Right cardiac atrium (tissue), 5 donors: ENCODE measurements at regions not wholly inside any gene's neighbourhood (a gene's known extent, or its start where the extent isn't known, plus 50 kb on each side); places are given as distances from the start of the nearest gene placed in this dataset.
A peak's percentile ranks its signal among the peaks of the same experiment; 100 is the strongest.

Experiments used
- ATAC-seq, 2 donors: fragments of 200-7000 bp; cut with Tn5 transposase; one replicate each; pipeline versions ENCODE4 v1.8.0 to v1.9.1; 2020; ENCODE audit warnings: moderate library complexity in 2 of 2, mild to moderate bottlenecking in 1 of 2
- DNase-seq, 3 donors: peaks; one replicate each; pipeline ENCODE4 v3.0.0-alpha.2; 2020
- H3K27ac ChIP-seq: one replicate; pipeline ENCODE4 v1.5.1; 2013; ENCODE audit warnings: mild to moderate bottlenecking, low read length, control low read depth, moderate library complexity
- H3K27me3 ChIP-seq: one replicate; pipeline ENCODE4 v1.6.1; 2013; ENCODE audit not compliant: control insufficient read depth, insufficient read depth
- H3K4me1 ChIP-seq: one replicate; pipeline ENCODE4 v1.6.1; 2013; ENCODE audit warnings: low read length; ENCODE audit not compliant: control insufficient read depth, insufficient read depth
- H3K4me3 ChIP-seq: one replicate; pipeline ENCODE4 v1.5.1; 2013; ENCODE audit warnings: low read length, control low read depth
- H3K9me3 ChIP-seq: one replicate; pipeline ENCODE4 v1.6.1; 2013; ENCODE audit warnings: low read length; ENCODE audit not compliant: control insufficient read depth
- WGBS: extraction: QIAGEN DNeasy Blood & Tissue Kit; methylation state at CpG from one replicate; pipeline ENCODE4 v1.1.7; 2013; 5-methylcytosine and 5-hydroxymethylcytosine counted together
- intact Hi-C, 4 donors: fragments of 100-400 bp; cut with DNase I; formaldehyde crosslinking; loops; one replicate each; pipeline versions ENCODE4 v1.11.0 to v1.14.0; 2022 to 2023
- donor health status: healthy with polysubstance abuse.
- donor health status: DM: no; HTN: yes; CAD: no.
- donor health status: DM: no; HTN: no; CAD: no.
- donor health status: DM: no; HTN: yes; CAD: no; lungs with severe emphysema.
- donor health status: DM: yes; HTN: yes; CAD: no.

DNA sequence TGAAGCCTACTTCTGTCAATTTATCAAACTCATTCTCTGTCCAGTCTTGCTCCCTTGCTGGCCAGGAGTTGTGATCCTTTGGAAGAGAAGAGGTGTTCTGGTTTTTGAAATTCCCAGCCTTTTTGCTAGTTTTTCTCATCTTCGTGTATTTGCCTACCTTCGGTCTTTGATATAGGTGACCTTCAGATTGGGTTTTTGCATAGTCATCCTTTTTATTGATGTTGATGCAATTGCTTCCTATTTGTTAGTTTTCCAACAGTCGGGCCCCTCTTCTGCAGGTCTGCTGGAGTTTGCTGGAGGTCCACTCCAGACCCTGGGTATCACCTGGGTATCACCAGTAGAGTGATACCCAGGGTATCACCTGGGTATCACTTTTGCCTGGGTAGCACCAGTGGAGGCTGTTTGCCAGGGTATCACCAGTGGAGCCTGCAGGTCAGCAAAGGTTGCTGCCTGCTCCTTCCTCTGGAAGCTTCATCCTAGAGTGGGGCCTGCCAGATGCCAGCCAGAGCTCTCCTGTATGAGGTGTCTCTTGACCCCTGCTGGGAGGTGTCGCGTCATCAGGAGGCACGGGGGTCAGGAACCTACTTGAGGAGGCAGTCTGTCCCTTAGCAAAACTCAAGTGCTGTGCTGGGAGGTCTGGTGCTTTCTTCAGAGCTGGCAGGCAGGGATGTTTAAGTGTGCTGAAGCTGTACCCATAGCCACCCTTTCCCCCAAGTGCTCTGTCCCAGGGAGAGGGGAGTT, 684.2 kb downstream of the PCDH18 start:
- WGBS, result 93% methylated on average over 6 of the region's 6 CpGs
- DNase-seq (no peak), ATAC-seq (no peak)
- Histone ChIP-seq H3K4me3 (no peak overlapping the region), H3K4me1 (no peaks in the 10 kb centered on the region), H3K27me3 (no peaks in the 10 kb centered on the region), H3K27ac (no peak overlapping the region), H3K9me3 (no peaks in the 10 kb centered on the region)
- intact Hi-C loops, result no loop called here

DNA sequence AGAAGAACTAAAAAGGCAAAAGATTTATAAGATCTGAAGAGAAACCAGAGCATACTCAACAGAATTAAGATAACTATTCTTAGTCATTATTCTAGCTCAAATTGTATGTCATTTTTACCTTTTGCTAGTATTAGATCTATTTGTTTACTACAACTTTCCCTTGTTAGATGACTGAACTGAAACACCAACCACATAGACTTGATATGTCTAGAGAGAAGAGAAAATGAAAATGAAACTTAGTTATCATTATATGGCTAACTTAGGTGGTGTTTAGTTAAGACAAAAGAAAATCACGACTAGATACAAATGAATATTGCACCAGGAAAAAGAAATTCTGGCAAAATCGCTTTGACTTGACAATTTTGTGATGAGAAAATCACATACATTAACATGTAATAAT, 690.8 kb downstream of the PCDH18 start:
- 71% methylated on average over 2 of the region's 2 CpGs for WGBS
- DNase-seq (no peak), ATAC-seq (no peak)
- Histone ChIP-seq H3K4me1 (no peaks in the 10 kb centered on the region), H3K27ac (no peak overlapping the region), H3K9me3 (no peaks in the 10 kb centered on the region), H3K27me3 (no peaks in the 10 kb centered on the region), H3K4me3 (no peak overlapping the region)
- intact Hi-C loops, result no loop called here

DNA sequence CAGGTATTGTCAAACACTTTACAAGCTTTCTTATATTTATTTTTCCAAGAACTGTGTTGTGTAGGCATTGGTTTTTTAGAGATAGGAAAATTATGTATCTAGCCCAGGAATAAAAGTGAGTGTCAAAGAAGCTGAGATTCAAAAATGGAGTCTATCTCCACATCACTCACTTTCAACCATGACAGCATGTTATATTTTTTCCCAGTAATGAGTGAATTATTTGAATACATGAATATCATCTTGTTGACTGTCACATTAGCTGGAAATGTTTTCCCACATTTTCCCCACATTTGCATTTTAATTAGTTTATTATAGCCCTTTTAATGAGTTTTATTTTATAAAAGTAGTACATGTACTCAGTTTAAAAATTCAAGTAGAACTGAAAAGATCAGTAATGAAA, 693.7 kb downstream of the PCDH18 start:
- Histone ChIP-seq H3K27ac (no peak overlapping the region), H3K9me3 (no peaks in the 10 kb centered on the region), H3K27me3 (no peaks in the 10 kb centered on the region), H3K4me3 (no peak overlapping the region), H3K4me1 (no peaks in the 10 kb centered on the region)
- intact Hi-C loops, result no loop called here
- DNase-seq, result no peak
- ATAC-seq, result no peak

GRCh38 chr4:136831553-136831952, 700.7 kb downstream of the PCDH18 start:
- Histone ChIP-seq H3K27me3 (no peaks in the 10 kb centered on the region), H3K9me3 (no peaks in the 10 kb centered on the region), H3K4me3 (no peak overlapping the region), H3K4me1 (no peaks in the 10 kb centered on the region), H3K27ac (no peak overlapping the region)
- intact Hi-C loops, result no loop called here
- no peak for DNase-seq
- no peak for ATAC-seq
- 75% methylated on average over 3 of the region's 3 CpGs for WGBS

DNA sequence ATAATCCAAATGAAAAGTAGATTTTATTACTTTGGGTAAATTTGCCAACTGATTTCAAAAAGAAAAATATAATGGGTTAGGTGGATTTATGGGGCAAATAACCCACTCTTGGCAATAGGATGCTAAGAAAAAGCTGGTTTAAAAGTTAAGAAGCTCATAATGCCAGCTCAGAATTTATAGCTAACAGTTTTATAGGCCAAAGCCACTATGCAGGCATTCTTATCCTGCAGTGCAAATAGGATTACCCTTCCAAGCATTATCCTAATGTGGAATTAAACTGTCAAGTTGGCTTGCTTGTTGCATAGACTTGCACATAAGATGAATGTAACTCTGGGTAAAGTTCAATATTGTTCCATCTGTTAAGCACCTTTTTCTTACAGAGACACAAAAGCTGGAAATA, 703.0 kb downstream of the PCDH18 start:
- Histone ChIP-seq H3K4me1 (no peaks in the 10 kb centered on the region), H3K27me3 (no peaks in the 10 kb centered on the region), H3K9me3 (no peaks in the 10 kb centered on the region), H3K4me3 (no peak overlapping the region), H3K27ac (no peak overlapping the region)
- DNase-seq, result no peak
- intact Hi-C loops, result no loop called here
- ATAC-seq, result no peak

- H3K4me1 ChIP-seq, result no peaks in the 10 kb centered on the region
- no peak overlapping the region for H3K27ac ChIP-seq
- ATAC-seq (no peak), DNase-seq (peak in 1 of 3 donors; percentile 27)
- no peaks in the 10 kb centered on the region for H3K27me3 ChIP-seq
- intact Hi-C loops, result no loop called here
- WGBS, result 83% methylated on average over 8 of the region's 8 CpGs
- no peaks in the 10 kb centered on the region for H3K9me3 ChIP-seq
- H3K4me3 ChIP-seq, result no peak overlapping the region
Measured at GRCh38 chr4:136823020-136823419, 709.3 kb downstream of the PCDH18 start.

DNA sequence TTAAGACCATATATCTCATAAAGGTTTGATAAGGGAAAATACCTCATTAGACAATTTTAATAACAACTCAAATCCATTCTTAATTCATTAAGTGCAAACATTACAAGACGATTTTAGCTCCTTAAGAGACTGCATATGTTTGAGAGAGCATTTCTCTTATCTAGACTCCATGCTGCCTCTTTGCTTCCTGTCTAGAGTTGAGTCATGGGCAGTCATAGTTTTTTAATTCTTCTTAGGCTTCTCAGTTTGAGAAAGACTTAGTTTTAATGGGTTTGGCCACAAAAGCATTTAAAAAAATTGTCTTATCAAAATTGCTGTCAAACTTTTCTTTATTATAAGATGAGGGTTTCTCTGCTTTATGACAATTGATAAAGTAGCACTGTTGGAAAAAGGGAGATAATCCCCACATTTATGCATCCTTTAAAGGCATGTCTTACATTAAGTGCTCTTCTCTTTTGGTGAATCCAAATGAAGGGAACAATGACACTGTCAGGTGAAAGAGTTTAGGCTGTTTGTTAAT, 713.4 kb downstream of the PCDH18 start:
- intact Hi-C loops, result no loop called here
- no peak overlapping the region for H3K4me3 ChIP-seq
- H3K4me1 ChIP-seq, result no peaks in the 10 kb centered on the region
- WGBS, result 21% methylated on average over 1 of the region's 1 CpG
- DNase-seq (no peak), ATAC-seq (no peak)
- H3K27me3 ChIP-seq, result no peaks in the 10 kb centered on the region
- no peaks in the 10 kb centered on the region for H3K9me3 ChIP-seq
- no peak overlapping the region for H3K27ac ChIP-seq

DNA sequence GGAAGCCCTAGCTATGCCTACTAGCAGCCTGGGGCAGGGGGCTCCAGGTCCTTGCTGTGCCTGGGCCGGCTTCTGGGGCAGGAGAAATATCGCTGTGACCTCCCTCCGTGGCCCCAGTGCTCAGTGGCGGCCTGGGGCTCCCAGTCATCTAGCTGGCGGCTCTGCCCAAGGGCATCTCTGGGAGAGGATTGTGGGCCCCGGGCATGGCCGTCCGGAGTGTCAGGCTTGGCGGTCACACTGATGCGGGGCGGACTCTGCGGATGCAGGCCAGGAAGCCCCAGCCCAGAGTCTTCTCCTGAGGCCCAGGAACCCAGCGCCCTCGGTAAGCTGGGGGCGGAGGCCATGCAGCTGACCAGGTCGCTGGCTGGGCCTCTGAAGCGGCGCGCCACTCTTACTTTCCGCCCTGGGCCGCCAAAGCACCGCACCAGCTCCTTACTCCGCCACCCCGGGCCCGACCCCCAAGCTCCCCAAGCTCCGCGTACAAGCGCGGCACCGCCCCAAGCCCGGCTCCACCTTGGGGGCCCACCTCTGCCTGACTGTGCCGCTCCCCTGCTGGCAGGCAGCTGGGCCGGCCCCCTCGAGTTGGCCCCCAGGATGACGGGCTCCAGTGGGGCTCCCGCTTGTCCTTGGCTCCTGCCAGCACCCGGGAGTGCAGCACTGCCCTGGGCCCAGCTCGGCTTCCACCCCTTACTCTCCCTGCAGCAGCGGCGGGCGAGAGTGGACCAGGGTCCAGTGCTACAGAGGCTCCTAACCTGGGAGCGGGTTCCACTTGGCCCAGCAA, 720.0 kb downstream of the PCDH18 start:
- intact Hi-C loops, result no loop called here
- Histone ChIP-seq H3K4me3 (no peak overlapping the region), H3K27ac (no peak overlapping the region), H3K4me1 (no peaks in the 10 kb centered on the region), H3K9me3 (no peaks in the 10 kb centered on the region), H3K27me3 (no peaks in the 10 kb centered on the region)
- ATAC-seq (peak in 1 of 2 donors; percentile 47), DNase-seq (peak in 2 of 3 donors; percentile 30 to 42)
- 94% methylated on average over 42 of the region's 42 CpGs for WGBS

GRCh38 chr4:136811496-136812077, 720.7 kb downstream of the PCDH18 start:
- no peak overlapping the region for H3K27ac ChIP-seq
- H3K4me3 ChIP-seq, result no peak overlapping the region
- ATAC-seq (no peak), DNase-seq (no peak)
- H3K9me3 ChIP-seq, result no peaks in the 10 kb centered on the region
- intact Hi-C loops, result no loop called here
- H3K4me1 ChIP-seq, result no peaks in the 10 kb centered on the region
- no peaks in the 10 kb centered on the region for H3K27me3 ChIP-seq
- 92% methylated on average over 14 of the region's 14 CpGs for WGBS

GRCh38 chr4:136810626-136811025, 721.7 kb downstream of the PCDH18 start:
- intact Hi-C loops, result no loop called here
- Histone ChIP-seq H3K27me3 (no peaks in the 10 kb centered on the region), H3K4me1 (no peaks in the 10 kb centered on the region), H3K27ac (no peak overlapping the region), H3K9me3 (no peaks in the 10 kb centered on the region), H3K4me3 (no peak overlapping the region)
- DNase-seq, result no peak
- 89% methylated on average over 6 of the region's 6 CpGs for WGBS
- ATAC-seq, result no peak

GRCh38 chr4:136806844-136807243, 725.5 kb downstream of the PCDH18 start:
- ATAC-seq (no peak), DNase-seq (no peak)
- Histone ChIP-seq H3K9me3 (no peaks in the 10 kb centered on the region), H3K4me1 (no peaks in the 10 kb centered on the region), H3K27me3 (no peaks in the 10 kb centered on the region), H3K4me3 (no peak overlapping the region), H3K27ac (no peak overlapping the region)
- intact Hi-C loops, result no loop called here
- 79% methylated on average over 1 of the region's 1 CpG for WGBS
